ENCODE measurements at regions not wholly inside any gene's neighbourhood (a gene's known extent, or its start where the extent isn't known, plus 50 kb on each side); places are given as distances from the start of the nearest gene placed in this dataset.

- no peaks in the 10 kb centered on the region for H3K27me3 ChIP-seq (ENCODE audit: low read length)
- no peak overlapping the region for H3K4me2 ChIP-seq (ENCODE audit: low read depth, low read length, poor library complexity, severe bottlenecking)
- H3K27ac ChIP-seq (ENCODE audit: low read depth, low read length): no peak overlapping the region
- no peaks in the 10 kb centered on the region for H3K9me2 ChIP-seq (replicated peaks; ENCODE audit: insufficient read depth, low read length)
- H3F3A ChIP-seq (ENCODE audit: insufficient read depth): no peaks in the 10 kb centered on the region
- no peaks in the 10 kb centered on the region for H3K36me3 ChIP-seq (ENCODE audit: low read length)
- H2AFZ ChIP-seq (ENCODE audit: low read depth, low read length, severe bottlenecking): no peak overlapping the region
- TF ChIP-seq EZH2phosphoT487 (conservative IDR thresholded peaks at IDR 0.05; ENCODE audit: low read length) (no peak), CTCF (IDR thresholded peaks at IDR 0.05; ENCODE audit: insufficient read depth, low read length, poor library complexity, severe bottlenecking) (no peak)
- no peaks in the 10 kb centered on the region for H3K9me3 ChIP-seq (ENCODE audit: insufficient read depth, low read length)
- no peak overlapping the region for H3K9ac ChIP-seq (ENCODE audit: low read length)
- no peaks in the 10 kb centered on the region for H3K79me2 ChIP-seq (ENCODE audit: insufficient read depth, low read length)
- 0 out of 2 replicates have a peak, but pooled peaks cover 3% of the 10 kb centered on the region for H4K20me1 ChIP-seq (ENCODE audit: low read depth, low read length)
- H3K4me3 ChIP-seq (ENCODE audit: insufficient read depth, low read length, poor library complexity, severe bottlenecking): no peak overlapping the region
Observed at GRCh38 chr6:97989451-97989850, 706.4 kb upstream of the MMS22L start.

- H3F3A ChIP-seq (ENCODE audit: insufficient read depth): no peaks in the 10 kb centered on the region
- H2AFZ ChIP-seq (ENCODE audit: low read depth, low read length, severe bottlenecking): no peak overlapping the region
- no peaks in the 10 kb centered on the region for H3K9me2 ChIP-seq (replicated peaks; ENCODE audit: insufficient read depth, low read length)
- TF ChIP-seq EZH2phosphoT487 (conservative IDR thresholded peaks at IDR 0.05; ENCODE audit: low read length) (no peak), CTCF (IDR thresholded peaks at IDR 0.05; ENCODE audit: insufficient read depth, low read length, poor library complexity, severe bottlenecking) (no peak)
- H3K79me2 ChIP-seq (ENCODE audit: insufficient read depth, low read length): no peaks in the 10 kb centered on the region
- no peak overlapping the region for H3K4me2 ChIP-seq (ENCODE audit: low read depth, low read length, poor library complexity, severe bottlenecking)
- no peak overlapping the region for H3K9ac ChIP-seq (ENCODE audit: low read length)
- H4K20me1 ChIP-seq (ENCODE audit: low read depth, low read length): no peaks in the 10 kb centered on the region
- no peak overlapping the region for H3K27ac ChIP-seq (ENCODE audit: low read depth, low read length)
- no peak overlapping the region for H3K4me3 ChIP-seq (ENCODE audit: insufficient read depth, low read length, poor library complexity, severe bottlenecking)
- no peaks in the 10 kb centered on the region for H3K27me3 ChIP-seq (ENCODE audit: low read length)
- H3K36me3 ChIP-seq (ENCODE audit: low read length): no peaks in the 10 kb centered on the region
- H3K9me3 ChIP-seq (ENCODE audit: insufficient read depth, low read length): no peaks in the 10 kb centered on the region
Observed at GRCh38 chr6:97995158-97995557, 712.1 kb upstream of the MMS22L start.

GRCh38 chr6:98002678-98003077 lies 719.7 kb upstream of the MMS22L start:
- Histone ChIP-seq H3K27me3 (ENCODE audit: low read length) (no peaks in the 10 kb centered on the region), H3K36me3 (ENCODE audit: low read length) (no peaks in the 10 kb centered on the region), H2AFZ (ENCODE audit: low read depth, low read length, severe bottlenecking) (no peak overlapping the region), H3K9me3 (ENCODE audit: insufficient read depth, low read length) (no peaks in the 10 kb centered on the region), H4K20me1 (ENCODE audit: low read depth, low read length) (no peaks in the 10 kb centered on the region), H3K27ac (ENCODE audit: low read depth, low read length) (no peak overlapping the region), H3K4me3 (ENCODE audit: insufficient read depth, low read length, poor library complexity, severe bottlenecking) (no peak overlapping the region), H3K9ac (ENCODE audit: low read length) (no peak overlapping the region), H3K79me2 (ENCODE audit: insufficient read depth, low read length) (no peaks in the 10 kb centered on the region), H3K4me2 (ENCODE audit: low read depth, low read length, poor library complexity, severe bottlenecking) (no peak overlapping the region), H3F3A (ENCODE audit: insufficient read depth) (no peaks in the 10 kb centered on the region), H3K9me2 (replicated peaks; ENCODE audit: insufficient read depth, low read length) (no peaks in the 10 kb centered on the region)
- no peak for TF ChIP-seq CTCF (IDR thresholded peaks at IDR 0.05; ENCODE audit: insufficient read depth, low read length, poor library complexity, severe bottlenecking)
- no peak for TF ChIP-seq EZH2phosphoT487 (conservative IDR thresholded peaks at IDR 0.05; ENCODE audit: low read length)
